ENCODE measurements at regions not wholly inside any gene's neighbourhood (a gene's known extent, or its start where the extent isn't known, plus 50 kb on each side); places are given as distances from the start of the nearest gene placed in this dataset.

DNA sequence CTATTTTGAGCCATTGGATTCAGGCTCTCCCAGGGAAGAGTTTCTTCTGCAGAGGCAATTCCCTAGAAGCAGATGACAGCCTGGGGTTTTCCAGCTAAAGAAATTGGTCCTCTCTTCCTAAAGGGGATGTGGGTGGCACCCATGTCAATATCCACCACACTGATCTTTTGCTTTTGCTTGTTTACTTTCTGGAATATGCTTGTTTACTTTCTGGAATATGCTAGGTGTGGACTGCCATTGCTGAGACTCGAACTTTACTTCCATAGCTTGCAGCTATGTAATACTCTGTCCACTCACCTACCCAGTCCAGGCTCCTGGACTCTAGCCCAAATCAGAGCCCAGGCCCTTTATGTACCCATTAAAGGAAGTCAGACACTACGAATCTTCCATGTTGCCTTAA lies 92.1 kb upstream of the SMYD2 start:
- Histone ChIP-seq H3K27ac (replicated peaks in 1 of 4) (no peak overlapping the region), H3K9me3 (no peaks in the 10 kb centered on the region), H3K4me3 (no peak overlapping the region), H3K27me3 (peaks cover 0 to 65% (median 17%) of the 10 kb centered on the region in 4 donors), H3K4me1 (peaks cover 4 to 10% (median 8%) of the 10 kb centered on the region in 4 donors), H3K36me3 (no peaks in the 10 kb centered on the region)
- TF ChIP-seq, protein P1, sequence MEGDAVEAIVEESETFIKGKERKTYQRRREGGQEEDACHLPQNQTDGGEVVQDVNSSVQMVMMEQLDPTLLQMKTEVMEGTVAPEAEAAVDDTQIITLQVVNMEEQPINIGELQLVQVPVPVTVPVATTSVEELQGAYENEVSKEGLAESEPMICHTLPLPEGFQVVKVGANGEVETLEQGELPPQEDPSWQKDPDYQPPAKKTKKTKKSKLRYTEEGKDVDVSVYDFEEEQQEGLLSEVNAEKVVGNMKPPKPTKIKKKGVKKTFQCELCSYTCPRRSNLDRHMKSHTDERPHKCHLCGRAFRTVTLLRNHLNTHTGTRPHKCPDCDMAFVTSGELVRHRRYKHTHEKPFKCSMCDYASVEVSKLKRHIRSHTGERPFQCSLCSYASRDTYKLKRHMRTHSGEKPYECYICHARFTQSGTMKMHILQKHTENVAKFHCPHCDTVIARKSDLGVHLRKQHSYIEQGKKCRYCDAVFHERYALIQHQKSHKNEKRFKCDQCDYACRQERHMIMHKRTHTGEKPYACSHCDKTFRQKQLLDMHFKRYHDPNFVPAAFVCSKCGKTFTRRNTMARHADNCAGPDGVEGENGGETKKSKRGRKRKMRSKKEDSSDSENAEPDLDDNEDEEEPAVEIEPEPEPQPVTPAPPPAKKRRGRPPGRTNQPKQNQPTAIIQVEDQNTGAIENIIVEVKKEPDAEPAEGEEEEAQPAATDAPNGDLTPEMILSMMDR (IDR thresholded peaks at IDR 0.05), result no peak
- no peak for TF ChIP-seq EP300 (IDR thresholded peaks at IDR 0.05)
- TF ChIP-seq POLR2AphosphoS5 (IDR thresholded peaks at IDR 0.05), result no peak
- no peak for TF ChIP-seq POLR2A (IDR thresholded peaks at IDR 0.05; ENCODE audit: low read depth)
- WGBS, result 78% methylated on average over 2 of the region's 2 CpGs
- no peak for DNase-seq (ENCODE audit: extremely low spot score)
- intact Hi-C loops (cut with DNase I), result no loop called here

DNA sequence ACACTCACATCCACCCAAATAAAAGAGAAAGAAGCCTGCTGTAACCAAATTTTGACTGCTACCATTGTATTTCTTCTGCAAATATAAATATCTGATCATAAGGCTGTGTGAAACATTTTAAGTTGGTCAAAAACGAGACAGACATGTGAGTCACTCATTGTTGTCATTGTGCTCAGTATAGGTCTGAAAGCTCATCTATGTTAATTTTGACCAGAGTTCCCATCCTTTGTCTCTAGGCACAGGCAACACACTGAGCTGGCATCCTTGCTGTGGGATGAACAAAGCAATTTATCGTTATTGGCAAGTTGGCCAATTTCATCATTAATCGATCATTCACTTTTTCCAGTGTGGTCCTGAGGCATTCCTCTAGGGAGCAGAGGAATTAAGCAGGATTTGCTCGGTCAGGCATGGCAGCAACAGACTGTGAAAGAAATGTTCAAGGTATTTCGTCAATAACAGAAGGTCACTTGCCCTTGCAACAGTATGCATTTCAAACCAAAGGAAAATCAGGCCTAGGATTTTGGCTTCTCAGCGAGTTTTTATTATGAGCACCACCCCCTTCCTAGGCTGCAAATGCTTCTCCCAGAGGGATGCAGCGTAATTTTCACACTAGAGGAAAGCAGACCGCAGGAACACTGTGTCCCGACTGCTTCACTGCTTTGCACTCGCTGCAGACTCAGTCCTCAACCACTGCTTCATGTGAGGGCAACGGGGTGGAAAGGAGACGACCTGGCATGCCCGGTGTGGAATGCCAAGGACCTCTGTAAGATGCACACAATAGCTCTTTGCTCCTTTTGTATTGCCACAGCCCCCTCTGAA lies 87.9 kb upstream of the SMYD2 start:
- no peak overlapping the region for H3K27ac ChIP-seq (replicated peaks in 1 of 4)
- H3K4me1 ChIP-seq, result no peaks in the 10 kb centered on the region
- no peaks in the 10 kb centered on the region for H3K9me3 ChIP-seq
- H3K4me3 ChIP-seq, result no peak overlapping the region
- TF ChIP-seq POLR2AphosphoS5 (IDR thresholded peaks at IDR 0.05) (no peak), POLR2A (IDR thresholded peaks at IDR 0.05; ENCODE audit: low read depth) (no peak), EP300 (IDR thresholded peaks at IDR 0.05) (no peak)
- TF ChIP-seq, protein P1 (IDR thresholded peaks at IDR 0.05), result no peak
- no peak for DNase-seq (ENCODE audit: extremely low spot score)
- intact Hi-C loops (cut with DNase I), result no loop called here
- WGBS, result 53% methylated on average over 13 of the region's 13 CpGs
- peaks cover 0 to 31% (median 3%) of the 10 kb centered on the region in 4 donors for H3K27me3 ChIP-seq
- no peaks in the 10 kb centered on the region for H3K36me3 ChIP-seq

DNA sequence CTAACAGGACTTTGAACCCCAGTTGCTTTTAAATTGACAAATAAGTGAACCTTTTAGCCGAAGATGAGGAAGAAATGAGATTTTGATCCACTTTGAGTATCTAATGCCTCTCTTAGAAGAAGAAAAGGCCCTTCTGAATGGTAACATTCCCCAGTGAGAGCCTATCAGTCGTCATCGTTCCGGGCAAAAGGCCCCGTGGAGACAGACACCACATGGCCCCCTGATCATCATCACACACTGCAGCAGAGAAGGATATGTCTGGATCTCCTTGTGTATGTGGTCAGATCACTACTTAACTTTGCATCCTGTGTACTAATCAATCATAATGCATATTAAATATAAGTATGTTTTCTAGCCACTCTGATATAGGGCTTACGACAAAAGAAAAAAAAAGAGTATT lies 87.3 kb upstream of the SMYD2 start:
- no peaks in the 10 kb centered on the region for H3K9me3 ChIP-seq
- 58% methylated on average over 6 of the region's 6 CpGs for WGBS

DNA sequence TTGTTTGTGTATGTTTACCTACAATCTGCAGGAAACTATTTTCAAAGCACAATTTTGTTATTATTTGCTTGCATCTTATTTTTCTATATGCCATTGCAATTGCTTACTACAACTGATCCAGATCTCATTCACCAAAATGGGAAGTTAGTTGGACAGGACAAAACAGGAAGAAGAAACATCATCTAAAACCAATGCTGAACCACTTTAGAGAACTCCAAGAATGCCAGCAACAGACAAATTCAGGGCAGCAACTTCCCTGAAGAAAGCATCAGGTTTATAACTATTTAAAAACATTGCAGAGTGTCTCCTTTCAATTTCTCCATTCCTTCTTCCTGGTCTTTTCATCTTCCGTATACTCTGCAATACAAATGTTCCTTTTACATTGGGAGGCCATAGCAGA lies 82.4 kb upstream of the SMYD2 start:
- DNase-seq (ENCODE audit: extremely low spot score), result no peak
- H3K4me1 ChIP-seq, result no peaks in the 10 kb centered on the region
- intact Hi-C loops (cut with DNase I), result no loop called here
- no peaks in the 10 kb centered on the region for H3K9me3 ChIP-seq
- no peak overlapping the region for H3K27ac ChIP-seq (replicated peaks in 1 of 4)
- no peak for TF ChIP-seq POLR2AphosphoS5 (IDR thresholded peaks at IDR 0.05)
- peaks cover 0 to 15% (median 0%) of the 10 kb centered on the region in 4 donors for H3K27me3 ChIP-seq
- H3K4me3 ChIP-seq, result no peak overlapping the region
- H3K36me3 ChIP-seq, result no peaks in the 10 kb centered on the region
- 69% methylated on average over 1 of the region's 1 CpG for WGBS

More for the DNA sequence above, 87.3 kb upstream of the SMYD2 start:
- no peak overlapping the region for H3K4me3 ChIP-seq
- intact Hi-C loops (cut with DNase I), result no loop called here
- H3K27me3 ChIP-seq, result peaks cover 0 to 25% (median 0%) of the 10 kb centered on the region in 4 donors
- DNase-seq (ENCODE audit: extremely low spot score), result no peak
- H3K27ac ChIP-seq (replicated peaks in 1 of 4), result no peak overlapping the region
- H3K36me3 ChIP-seq, result no peaks in the 10 kb centered on the region
- no peaks in the 10 kb centered on the region for H3K4me1 ChIP-seq
- TF ChIP-seq POLR2AphosphoS5 (IDR thresholded peaks at IDR 0.05), result no peak
- TF ChIP-seq POLR2A (IDR thresholded peaks at IDR 0.05; ENCODE audit: low read depth), result no peak
- TF ChIP-seq EP300 (IDR thresholded peaks at IDR 0.05), result no peak
- TF ChIP-seq, protein P1 (IDR thresholded peaks at IDR 0.05), result no peak

GRCh38 chr1:214199585-214199984 lies 81.4 kb upstream of the SMYD2 start:
- no peaks in the 10 kb centered on the region for H3K36me3 ChIP-seq

More at GRCh38 chr1:214199585-214199984, 81.4 kb upstream of the SMYD2 start:
- 68% methylated on average over 2 of the region's 2 CpGs for WGBS
- Histone ChIP-seq H3K27me3 (peaks cover 0 to 12% (median 0%) of the 10 kb centered on the region in 4 donors), H3K27ac (replicated peaks in 1 of 4) (no peak overlapping the region), H3K4me1 (no peaks in the 10 kb centered on the region), H3K4me3 (no peak overlapping the region), H3K9me3 (no peaks in the 10 kb centered on the region)
- intact Hi-C loops (cut with DNase I), result no loop called here
- TF ChIP-seq, protein P1 (IDR thresholded peaks at IDR 0.05), result no peak
- TF ChIP-seq EP300 (IDR thresholded peaks at IDR 0.05), result no peak
- no peak for TF ChIP-seq POLR2AphosphoS5 (IDR thresholded peaks at IDR 0.05)
- TF ChIP-seq POLR2A (IDR thresholded peaks at IDR 0.05; ENCODE audit: low read depth), result no peak
- no peak for DNase-seq (ENCODE audit: extremely low spot score)

Measured in esophagus muscularis mucosa (tissue), 4 donors.